Activated T-cell treated with anti-CD3 and anti-CD28 coated beads for 24 hours (primary cell): ENCODE measurements at regions not wholly inside any gene's neighbourhood (a gene's known extent, or its start where the extent isn't known, plus 50 kb on each side); places are given as distances from the start of the nearest gene placed in this dataset.

Source experiments
- DNase-seq: peaks from one replicate; pipeline ENCODE4 v3.0.0-alpha.2; 2020; ENCODE audit warnings: low read depth

GRCh38 chrX:16222151-16222550, 54.9 kb downstream of the MAGEB17 start:
- DNase-seq = no peak

GRCh38 chrX:16223385-16223784, 56.1 kb downstream of the MAGEB17 start:
- no peak for DNase-seq

GRCh38 chrX:16239211-16239610, 71.9 kb downstream of the MAGEB17 start:
- DNase-seq = no peak

GRCh38 chrX:16240231-16240905, 73.1 kb downstream of the MAGEB17 start:
- no peak for DNase-seq

- DNase-seq = no peak
Observed at GRCh38 chrX:16240968-16241367, 73.7 kb downstream of the MAGEB17 start.

GRCh38 chrX:16250296-16250695, 83.0 kb downstream of the MAGEB17 start:
- DNase-seq = no peak

- DNase-seq = no peak
Observed at GRCh38 chrX:16251782-16252181, 84.5 kb downstream of the MAGEB17 start.

GRCh38 chrX:16258882-16259281, 91.6 kb downstream of the MAGEB17 start:
- no peak for DNase-seq

- no peak for DNase-seq
Observed at GRCh38 chrX:16267431-16267830, 100.2 kb downstream of the MAGEB17 start.

GRCh38 chrX:16268206-16268605, 100.9 kb downstream of the MAGEB17 start:
- DNase-seq = no peak

GRCh38 chrX:16278927-16279326, 111.6 kb downstream of the MAGEB17 start:
- DNase-seq = no peak

- no peak for DNase-seq
Observed at GRCh38 chrX:16282209-16282608, 114.9 kb downstream of the MAGEB17 start.

- DNase-seq = no peak
Observed at GRCh38 chrX:16284842-16285241, 117.6 kb downstream of the MAGEB17 start.

- no peak for DNase-seq
Observed at GRCh38 chrX:16290997-16291396, 123.7 kb downstream of the MAGEB17 start.

- no peak for DNase-seq
Observed at GRCh38 chrX:16300831-16301230, 133.6 kb downstream of the MAGEB17 start.

GRCh38 chrX:16304751-16305150, 137.5 kb downstream of the MAGEB17 start:
- no peak for DNase-seq

GRCh38 chrX:16305187-16305586, 137.9 kb downstream of the MAGEB17 start:
- DNase-seq = no peak

- DNase-seq = no peak
Observed at GRCh38 chrX:16307950-16308349, 140.7 kb downstream of the MAGEB17 start.

GRCh38 chrX:16308773-16309172, 141.5 kb downstream of the MAGEB17 start:
- DNase-seq = no peak

GRCh38 chrX:16310326-16310725, 143.0 kb downstream of the MAGEB17 start:
- no peak for DNase-seq

- no peak for DNase-seq
Observed at GRCh38 chrX:16311671-16312070, 144.4 kb downstream of the MAGEB17 start.

GRCh38 chrX:16312761-16313623, 145.7 kb downstream of the MAGEB17 start:
- no peak for DNase-seq

GRCh38 chrX:16316331-16316730, 149.1 kb downstream of the MAGEB17 start:
- no peak for DNase-seq

GRCh38 chrX:16319929-16320328, 152.6 kb downstream of the MAGEB17 start:
- no peak for DNase-seq
